HepG2 (cell line): ENCODE measurements at regions not wholly inside any gene's neighbourhood (a gene's known extent, or its start where the extent isn't known, plus 50 kb on each side); places are given as distances from the start of the nearest gene placed in this dataset.

Source experiments
- FOSL2 ChIP-seq: sonication (generic); formaldehyde crosslinking; IDR thresholded peaks from 2 replicates; pipeline ENCODE4 v1.4.0; 2020; ENCODE audit warnings: missing genetic modification reagents
- FOXP1 ChIP-seq, 2 experiments: fragments of 450-650 bp in 1 of 2; IDR thresholded peaks; 2 replicates each; pipeline ENCODE4 v1.6.1; 2017 to 2018; ENCODE audit warnings: antibody characterized with exemption in 1 of 2
- HDAC1 ChIP-seq: sonication (generic); formaldehyde crosslinking; IDR thresholded peaks from 2 replicates; pipeline ENCODE4 v1.5.1; 2020; ENCODE audit warnings: mild to moderate bottlenecking, missing genetic modification reagents
- HMGA1 ChIP-seq: sonication (generic); formaldehyde crosslinking; conservative IDR thresholded peaks from 2 replicates; pipeline ENCODE4 v1.4.0; 2020; ENCODE audit warnings: missing genetic modification reagents
- PAF1 ChIP-seq: IDR thresholded peaks from 2 replicates; pipeline ENCODE4 v1.6.1; 2016; ENCODE audit warnings: missing genetic modification reagents, missing compliant biosample characterization
- SIN3A ChIP-seq: IDR thresholded peaks from 2 replicates; pipeline ENCODE4 v1.6.1; 2011; ENCODE audit warnings: low read depth, mild to moderate bottlenecking, control low read depth, low read length, borderline replicate concordance
- SP4 ChIP-seq: sonication (generic); formaldehyde crosslinking; IDR thresholded peaks from 2 replicates; pipeline ENCODE4 v1.8.1; 2023; ENCODE audit warnings: mild to moderate bottlenecking, missing genetic modification reagents
- SUZ12 ChIP-seq: fragments of 150-350 bp; IDR thresholded peaks from 2 replicates; pipeline ENCODE4 v1.6.1; 2014; ENCODE audit warnings: low read depth, low read length
- ZNF124 ChIP-seq: sonication (generic); formaldehyde crosslinking; IDR thresholded peaks from 2 replicates; pipeline ENCODE4 v1.4.0; 2020; ENCODE audit warnings: missing genetic modification reagents
- ZNF333 ChIP-seq: sonication (generic); formaldehyde crosslinking; IDR thresholded peaks from 2 replicates; pipeline ENCODE4 v1.4.0; 2020; ENCODE audit warnings: mild to moderate bottlenecking, missing genetic modification reagents, borderline replicate concordance
- ZNF776 ChIP-seq: sonication (generic); formaldehyde crosslinking; IDR thresholded peaks from 2 replicates; pipeline ENCODE4 v1.4.0; 2020; ENCODE audit warnings: mild to moderate bottlenecking, missing genetic modification reagents
- TF ChIP-seq, protein P1 (sequence below): sonication (generic); formaldehyde crosslinking; IDR thresholded peaks from 2 replicates; pipeline ENCODE4 v1.5.0; 2020; ENCODE audit warnings: mild to moderate bottlenecking, missing genetic modification reagents, moderate library complexity

DNA sequence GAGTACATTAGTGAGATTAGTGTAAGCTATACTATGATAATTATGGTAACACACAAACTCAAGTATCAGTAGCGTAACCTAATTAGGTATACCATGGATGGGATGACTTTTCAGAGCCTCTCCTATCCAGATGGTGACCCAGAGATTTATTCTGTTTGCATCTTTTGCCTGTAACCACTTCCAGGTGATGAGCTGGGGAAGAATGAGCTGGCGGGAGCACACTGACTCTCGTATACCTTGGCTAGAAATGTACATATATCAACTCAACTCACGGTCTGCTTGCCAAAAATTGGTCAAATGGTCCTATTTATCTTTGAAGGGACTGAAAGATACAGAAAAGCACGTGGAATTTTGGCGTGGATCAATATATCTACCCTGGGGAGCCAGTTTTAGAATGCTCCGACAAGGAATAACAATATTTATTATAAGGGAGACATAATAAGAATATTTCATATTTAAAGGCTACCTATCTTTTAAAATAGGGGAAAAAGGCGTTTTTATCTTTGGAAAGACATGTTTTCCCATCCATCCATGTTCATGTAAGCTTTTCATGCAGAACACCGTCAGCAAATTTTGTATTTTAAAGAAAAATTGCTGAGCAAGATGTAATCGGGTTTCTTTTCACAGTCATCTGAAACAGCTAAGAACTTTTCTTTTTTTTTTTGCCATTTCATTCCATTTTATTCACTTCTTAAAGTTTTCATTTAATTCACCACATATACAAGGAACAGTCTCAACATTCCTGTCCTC is 502.6 kb upstream of the CBLB start:
- TF ChIP-seq HDAC1 (CRISPR knock-in tag) (no peak), FOXP1 (IDR thresholded peaks at IDR 0.05) (no peak), FOXP1 (CRISPR knock-in tag; IDR thresholded peaks at IDR 0.05) (no peak), SIN3A (no peak), ZNF124 (no peak), SUZ12 (no peak), ZNF333 (CRISPR knock-in tag) (no peak), PAF1 (CRISPR knock-in tag) (no peak), FOSL2 (no peak), HMGA1 (CRISPR knock-in tag) (no peak), ZNF776 (CRISPR knock-in tag) (no peak), SP4 (no peak)
- TF ChIP-seq, protein P1, sequence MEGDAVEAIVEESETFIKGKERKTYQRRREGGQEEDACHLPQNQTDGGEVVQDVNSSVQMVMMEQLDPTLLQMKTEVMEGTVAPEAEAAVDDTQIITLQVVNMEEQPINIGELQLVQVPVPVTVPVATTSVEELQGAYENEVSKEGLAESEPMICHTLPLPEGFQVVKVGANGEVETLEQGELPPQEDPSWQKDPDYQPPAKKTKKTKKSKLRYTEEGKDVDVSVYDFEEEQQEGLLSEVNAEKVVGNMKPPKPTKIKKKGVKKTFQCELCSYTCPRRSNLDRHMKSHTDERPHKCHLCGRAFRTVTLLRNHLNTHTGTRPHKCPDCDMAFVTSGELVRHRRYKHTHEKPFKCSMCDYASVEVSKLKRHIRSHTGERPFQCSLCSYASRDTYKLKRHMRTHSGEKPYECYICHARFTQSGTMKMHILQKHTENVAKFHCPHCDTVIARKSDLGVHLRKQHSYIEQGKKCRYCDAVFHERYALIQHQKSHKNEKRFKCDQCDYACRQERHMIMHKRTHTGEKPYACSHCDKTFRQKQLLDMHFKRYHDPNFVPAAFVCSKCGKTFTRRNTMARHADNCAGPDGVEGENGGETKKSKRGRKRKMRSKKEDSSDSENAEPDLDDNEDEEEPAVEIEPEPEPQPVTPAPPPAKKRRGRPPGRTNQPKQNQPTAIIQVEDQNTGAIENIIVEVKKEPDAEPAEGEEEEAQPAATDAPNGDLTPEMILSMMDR = no peak
